Liver (tissue), 7 donors: ENCODE measurements at regions not wholly inside any gene's neighbourhood (a gene's known extent, or its start where the extent isn't known, plus 50 kb on each side); places are given as distances from the start of the nearest gene placed in this dataset.

ENCODE experiments used
- DNase-seq: peaks from one replicate; pipeline ENCODE4 v3.0.0-alpha.2; 2017; ENCODE audit warnings: low spot score
- H3K27ac ChIP-seq, 2 donors: one replicate each; pipeline ENCODE4 v1.7.0; 2013; ENCODE audit warnings: inconsistent platforms in 2 of 2, low read length in 2 of 2, control low read depth in 1 of 2, low read depth in 1 of 2, mild to moderate bottlenecking in 1 of 2
- H3K27me3 ChIP-seq, 4 donors: one replicate each; pipeline versions ENCODE4 v1.6.1 to v1.7.0; 2013; ENCODE audit warnings: low read length in 3 of 4, inconsistent platforms in 1 of 4, mild to moderate bottlenecking in 1 of 4, moderate library complexity in 1 of 4; ENCODE audit not compliant: control insufficient read depth in 4 of 4, insufficient read depth in 4 of 4
- H3K36me3 ChIP-seq, 4 donors: one replicate each; pipeline versions ENCODE4 v1.6.1 to v1.7.0; 2013; ENCODE audit warnings: low read length in 3 of 4, mild to moderate bottlenecking in 3 of 4, low read depth in 1 of 4, moderate library complexity in 1 of 4; ENCODE audit not compliant: control insufficient read depth in 4 of 4, insufficient read depth in 3 of 4
- H3K4me1 ChIP-seq, 4 donors: one replicate each; pipeline versions ENCODE4 v1.6.1 to v1.7.0; 2013; ENCODE audit warnings: low read length in 3 of 4, mild to moderate bottlenecking in 3 of 4, moderate library complexity in 1 of 4; ENCODE audit not compliant: control insufficient read depth in 4 of 4, insufficient read depth in 4 of 4
- H3K4me3 ChIP-seq, 3 donors: one replicate each; pipeline versions ENCODE4 v1.6.1 to v1.7.0; 2013; ENCODE audit warnings: low read length in 3 of 3, control low read depth in 1 of 3, low read depth in 1 of 3, mild to moderate bottlenecking in 1 of 3
- H3K9ac ChIP-seq, 2 donors: one replicate each; pipeline ENCODE4 v1.7.0; 2013; ENCODE audit warnings: low read length in 2 of 2, mild to moderate bottlenecking in 2 of 2, moderate library complexity in 2 of 2, control low read depth in 1 of 2, low read depth in 1 of 2
- H3K9me3 ChIP-seq, 4 donors: one replicate each; pipeline versions ENCODE4 v1.6.1 to v1.7.0; 2013; ENCODE audit warnings: low read length in 3 of 4; ENCODE audit not compliant: control insufficient read depth in 4 of 4
- FOXA1 ChIP-seq: IDR thresholded peaks from 2 replicates; pipeline ENCODE4 v1.6.1; 2016; ENCODE audit warnings: antibody characterized with exemption
- FOXA2 ChIP-seq: IDR thresholded peaks from 2 replicates; pipeline ENCODE4 v1.6.1; 2016; ENCODE audit warnings: antibody characterized with exemption
- GABPA ChIP-seq, 2 donors: IDR thresholded peaks in 1 of 2; conservative IDR thresholded peaks in 1 of 2; 2 replicates each; pipeline ENCODE4 v1.6.1; 2016; ENCODE audit warnings: antibody characterized with exemption in 2 of 2, mild to moderate bottlenecking in 1 of 2, moderate library complexity in 1 of 2
- HNF4A ChIP-seq, 2 donors: conservative IDR thresholded peaks; 2 replicates each; pipeline ENCODE4 v1.6.1; 2016; ENCODE audit warnings: antibody characterized with exemption in 2 of 2, mild to moderate bottlenecking in 2 of 2
- HNF4G ChIP-seq: IDR thresholded peaks from 2 replicates; pipeline ENCODE4 v1.6.1; 2016; ENCODE audit warnings: antibody characterized with exemption
- JUND ChIP-seq, 2 donors: IDR thresholded peaks; 2 replicates each; pipeline ENCODE4 v1.6.1; 2016; ENCODE audit warnings: antibody characterized with exemption in 2 of 2
- NR2F2 ChIP-seq: IDR thresholded peaks from 2 replicates; pipeline ENCODE4 v1.6.1; 2016; ENCODE audit warnings: antibody characterized with exemption
- RXRA ChIP-seq, 2 donors: IDR thresholded peaks; 2 replicates each; pipeline ENCODE4 v1.6.1; 2017 to 2018; ENCODE audit warnings: antibody characterized with exemption in 2 of 2, mild to moderate bottlenecking in 1 of 2
- SP1 ChIP-seq: IDR thresholded peaks from 2 replicates; pipeline ENCODE4 v1.6.1; 2018; ENCODE audit warnings: antibody characterized with exemption, mild to moderate bottlenecking
- TAF1 ChIP-seq: conservative IDR thresholded peaks from 2 replicates; pipeline ENCODE4 v1.6.1; 2016; ENCODE audit warnings: antibody characterized with exemption, mild to moderate bottlenecking
- YY1 ChIP-seq: IDR thresholded peaks from 2 replicates; pipeline ENCODE4 v1.6.1; 2016; ENCODE audit warnings: antibody characterized with exemption, mild to moderate bottlenecking
- WGBS: extraction: QIAGEN DNeasy Blood & Tissue Kit; methylation state at CpG from one replicate; pipeline ENCODE4 v1.1.7; 2013; 5-methylcytosine and 5-hydroxymethylcytosine counted together
- TF ChIP-seq, protein P1 (sequence below): IDR thresholded peaks from 2 replicates; pipeline ENCODE4 v1.6.1; 2016; ENCODE audit warnings: antibody characterized with exemption
- TF ChIP-seq, protein P2 (sequence below): IDR thresholded peaks from 2 replicates; pipeline ENCODE4 v1.6.1; 2016; ENCODE audit warnings: antibody characterized with exemption
- TF ChIP-seq, protein P3 (sequence below): IDR thresholded peaks from 2 replicates; pipeline ENCODE4 v1.6.1; 2016; ENCODE audit warnings: antibody characterized with exemption, mild to moderate bottlenecking
- donor health status: healthy.
- donor health status: healthy.
- donor health status: healthy.
- donor health status: healthy.

DNA sequence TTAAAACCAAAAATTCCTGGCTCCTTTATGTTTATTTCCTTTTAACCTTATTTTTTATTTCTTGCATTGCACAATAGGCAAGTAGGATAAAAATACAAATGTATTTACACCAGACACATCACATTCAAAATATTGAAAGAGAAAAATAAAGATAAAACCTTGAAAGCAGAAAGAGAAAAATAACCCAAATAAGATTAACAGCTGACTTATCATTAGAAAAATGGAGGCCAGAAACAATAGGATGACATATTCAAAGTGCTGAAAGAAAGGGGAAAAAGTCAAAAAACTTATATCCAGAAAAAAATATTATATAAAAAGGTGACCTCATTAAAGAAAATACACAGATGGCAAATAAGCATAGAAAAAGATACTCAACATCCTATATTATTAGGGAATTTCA lies 459.4 kb downstream of the NUF2 start:
- DNase-seq = no peak
- Histone ChIP-seq H3K4me3 (no peak overlapping the region), H3K27me3 (no peaks in the 10 kb centered on the region), H3K9ac (no peak overlapping the region), H3K4me1 (no peaks in the 10 kb centered on the region), H3K27ac (no peak overlapping the region), H3K9me3 (peaks cover 0 to 14% (median 0%) of the 10 kb centered on the region in 4 donors), H3K36me3 (no peaks in the 10 kb centered on the region)
- TF ChIP-seq NR2F2 (no peak), SP1 (no peak)
- TF ChIP-seq, protein P1, sequence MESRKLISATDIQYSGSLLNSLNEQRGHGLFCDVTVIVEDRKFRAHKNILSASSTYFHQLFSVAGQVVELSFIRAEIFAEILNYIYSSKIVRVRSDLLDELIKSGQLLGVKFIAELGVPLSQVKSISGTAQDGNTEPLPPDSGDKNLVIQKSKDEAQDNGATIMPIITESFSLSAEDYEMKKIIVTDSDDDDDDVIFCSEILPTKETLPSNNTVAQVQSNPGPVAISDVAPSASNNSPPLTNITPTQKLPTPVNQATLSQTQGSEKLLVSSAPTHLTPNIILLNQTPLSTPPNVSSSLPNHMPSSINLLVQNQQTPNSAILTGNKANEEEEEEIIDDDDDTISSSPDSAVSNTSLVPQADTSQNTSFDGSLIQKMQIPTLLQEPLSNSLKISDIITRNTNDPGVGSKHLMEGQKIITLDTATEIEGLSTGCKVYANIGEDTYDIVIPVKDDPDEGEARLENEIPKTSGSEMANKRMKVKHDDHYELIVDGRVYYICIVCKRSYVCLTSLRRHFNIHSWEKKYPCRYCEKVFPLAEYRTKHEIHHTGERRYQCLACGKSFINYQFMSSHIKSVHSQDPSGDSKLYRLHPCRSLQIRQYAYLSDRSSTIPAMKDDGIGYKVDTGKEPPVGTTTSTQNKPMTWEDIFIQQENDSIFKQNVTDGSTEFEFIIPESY = no peak
- TF ChIP-seq, protein P2, sequence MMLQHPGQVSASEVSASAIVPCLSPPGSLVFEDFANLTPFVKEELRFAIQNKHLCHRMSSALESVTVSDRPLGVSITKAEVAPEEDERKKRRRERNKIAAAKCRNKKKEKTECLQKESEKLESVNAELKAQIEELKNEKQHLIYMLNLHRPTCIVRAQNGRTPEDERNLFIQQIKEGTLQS = no peak

DNA sequence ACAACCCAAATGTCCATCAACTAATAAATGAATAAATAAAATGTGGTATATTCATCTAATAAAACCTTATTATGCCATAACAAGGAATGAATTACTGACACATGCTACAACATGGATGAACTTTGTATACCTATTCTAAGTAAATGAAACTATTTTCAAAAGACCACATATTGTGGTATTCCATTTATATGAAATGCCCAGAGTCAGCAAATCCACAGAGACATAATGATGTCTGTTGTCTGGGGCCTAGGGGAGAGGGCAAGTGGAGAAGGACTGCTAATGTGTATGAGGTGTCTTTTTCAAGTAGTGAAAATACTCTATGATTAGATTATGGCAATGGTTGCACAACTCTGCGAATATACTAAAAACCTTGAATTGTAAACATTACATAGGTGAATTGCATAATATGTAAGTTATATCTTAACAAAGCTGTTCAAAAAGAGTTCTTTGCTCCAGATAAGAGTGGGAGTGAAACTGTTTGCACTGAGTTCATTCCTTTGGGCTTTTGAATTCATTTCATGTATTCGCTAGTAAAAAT lies 464.2 kb downstream of the NUF2 start:
- Histone ChIP-seq H3K9me3 (peaks cover 0 to 10% (median under 1%) of the 10 kb centered on the region in 4 donors), H3K27me3 (no peaks in the 10 kb centered on the region), H3K36me3 (no peaks in the 10 kb centered on the region), H3K4me1 (no peaks in the 10 kb centered on the region), H3K27ac (no peak overlapping the region), H3K9ac (no peak overlapping the region), H3K4me3 (no peak overlapping the region)
- no peak for TF ChIP-seq HNF4A (conservative IDR thresholded peaks at IDR 0.05)
- TF ChIP-seq YY1 = no peak
- TF ChIP-seq HNF4G = no peak
- TF ChIP-seq, protein P1 = no peak
- TF ChIP-seq, protein P3, sequence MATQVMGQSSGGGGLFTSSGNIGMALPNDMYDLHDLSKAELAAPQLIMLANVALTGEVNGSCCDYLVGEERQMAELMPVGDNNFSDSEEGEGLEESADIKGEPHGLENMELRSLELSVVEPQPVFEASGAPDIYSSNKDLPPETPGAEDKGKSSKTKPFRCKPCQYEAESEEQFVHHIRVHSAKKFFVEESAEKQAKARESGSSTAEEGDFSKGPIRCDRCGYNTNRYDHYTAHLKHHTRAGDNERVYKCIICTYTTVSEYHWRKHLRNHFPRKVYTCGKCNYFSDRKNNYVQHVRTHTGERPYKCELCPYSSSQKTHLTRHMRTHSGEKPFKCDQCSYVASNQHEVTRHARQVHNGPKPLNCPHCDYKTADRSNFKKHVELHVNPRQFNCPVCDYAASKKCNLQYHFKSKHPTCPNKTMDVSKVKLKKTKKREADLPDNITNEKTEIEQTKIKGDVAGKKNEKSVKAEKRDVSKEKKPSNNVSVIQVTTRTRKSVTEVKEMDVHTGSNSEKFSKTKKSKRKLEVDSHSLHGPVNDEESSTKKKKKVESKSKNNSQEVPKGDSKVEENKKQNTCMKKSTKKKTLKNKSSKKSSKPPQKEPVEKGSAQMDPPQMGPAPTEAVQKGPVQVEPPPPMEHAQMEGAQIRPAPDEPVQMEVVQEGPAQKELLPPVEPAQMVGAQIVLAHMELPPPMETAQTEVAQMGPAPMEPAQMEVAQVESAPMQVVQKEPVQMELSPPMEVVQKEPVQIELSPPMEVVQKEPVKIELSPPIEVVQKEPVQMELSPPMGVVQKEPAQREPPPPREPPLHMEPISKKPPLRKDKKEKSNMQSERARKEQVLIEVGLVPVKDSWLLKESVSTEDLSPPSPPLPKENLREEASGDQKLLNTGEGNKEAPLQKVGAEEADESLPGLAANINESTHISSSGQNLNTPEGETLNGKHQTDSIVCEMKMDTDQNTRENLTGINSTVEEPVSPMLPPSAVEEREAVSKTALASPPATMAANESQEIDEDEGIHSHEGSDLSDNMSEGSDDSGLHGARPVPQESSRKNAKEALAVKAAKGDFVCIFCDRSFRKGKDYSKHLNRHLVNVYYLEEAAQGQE = no peak
- TF ChIP-seq FOXA1 = no peak
- DNase-seq = no peak
- 47% methylated on average over 2 of the region's 2 CpGs for WGBS

DNA sequence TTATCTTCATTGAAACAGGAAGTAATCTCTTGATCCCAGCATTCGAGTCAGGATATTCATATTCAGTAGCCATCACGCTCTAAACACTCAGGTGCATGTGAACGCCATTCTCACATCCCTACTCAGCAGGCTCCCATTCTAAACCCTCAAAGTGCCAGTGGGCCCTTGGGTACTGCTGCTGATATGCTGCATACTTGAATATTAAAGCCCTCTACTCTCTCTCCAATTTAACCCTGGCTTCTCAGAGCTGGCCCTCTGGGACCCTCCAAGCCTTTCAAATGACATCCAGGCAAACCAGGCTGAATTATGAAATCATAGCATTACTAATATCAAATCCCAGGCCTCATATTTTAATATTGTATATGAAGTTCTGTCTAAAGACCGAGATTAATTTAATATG lies 468.2 kb downstream of the NUF2 start:
- Histone ChIP-seq H3K4me3 (no peak overlapping the region), H3K36me3 (no peaks in the 10 kb centered on the region), H3K27ac (no peak overlapping the region), H3K9ac (no peak overlapping the region), H3K4me1 (no peaks in the 10 kb centered on the region), H3K9me3 (peaks cover 0 to 2% (median under 1%) of the 10 kb centered on the region in 4 donors), H3K27me3 (no peaks in the 10 kb centered on the region)
- TF ChIP-seq HNF4A (conservative IDR thresholded peaks at IDR 0.05) (no peak), GABPA (IDR thresholded peaks at IDR 0.05 in 1 of 2, conservative IDR thresholded peaks at IDR 0.05 in 1 of 2) (no peak), FOXA2 (no peak), JUND (IDR thresholded peaks at IDR 0.05) (no peak), HNF4G (no peak), RXRA (IDR thresholded peaks at IDR 0.05) (no peak), SP1 (no peak), FOXA1 (no peak), TAF1 (no peak), YY1 (no peak)
- TF ChIP-seq, protein P1 = no peak
- TF ChIP-seq, protein P2 = no peak
- no peak for DNase-seq
- 80% methylated on average over 4 of the region's 4 CpGs for WGBS
